OCI-LY3 (cell line): ENCODE measurements at regions not wholly inside any gene's neighbourhood (a gene's known extent, or its start where the extent isn't known, plus 50 kb on each side); places are given as distances from the start of the nearest gene placed in this dataset.

Experiments
- H2AFZ ChIP-seq: fragments of 200-600, 300-600 bp; shearing (Covaris generic); 2 replicates; pipeline ENCODE4 v1.6.0; 2014; ENCODE audit warnings: antibody characterized with exemption, low read depth, low read length
- H3K27ac ChIP-seq: fragments of 200-600, 300-600 bp; sonication (generic); 2 replicates; pipeline ENCODE4 v1.5.1; 2014; ENCODE audit warnings: mild to moderate bottlenecking, low read length, moderate library complexity, mixed read lengths
- H3K27me3 ChIP-seq: fragments of 200-600, 300-600 bp; sonication (generic); 2 replicates; pipeline ENCODE4 v1.6.1; 2014; ENCODE audit warnings: low read depth, low read length, mixed read lengths
- H3K36me3 ChIP-seq: fragments of 200-600, 300-600 bp; sonication (generic); replicated peaks from 2 replicates; pipeline ENCODE3; 2014; ENCODE audit warnings: low read depth, low read length, mixed read lengths
- H3K4me1 ChIP-seq: fragments of 300-600, 200-600 bp; sonication (generic); 2 replicates; pipeline ENCODE4 v1.6.1; 2014; ENCODE audit warnings: low read length, mixed read lengths
- H3K4me2 ChIP-seq: fragments of 200-600, 300-600 bp; sonication (generic); 2 replicates; pipeline ENCODE4 v1.6.1; 2014; ENCODE audit warnings: low read length, mixed read lengths
- H3K4me3 ChIP-seq: fragments of 300-600, 200-600 bp; sonication (generic); 2 replicates; pipeline ENCODE4 v1.5.1; 2014; ENCODE audit warnings: antibody characterized with exemption, mild to moderate bottlenecking, low read length, moderate library complexity
- H3K79me2 ChIP-seq: fragments of 300-600, 200-600 bp; shearing (Covaris generic); 2 replicates; pipeline ENCODE4 v1.6.1; 2014; ENCODE audit warnings: mild to moderate bottlenecking, low read length, mixed read lengths
- H3K9ac ChIP-seq: fragments of 300-600, 200-600 bp; shearing (Covaris generic); 2 replicates; pipeline ENCODE4 v1.6.0; 2014; ENCODE audit warnings: mild to moderate bottlenecking, low read length, moderate library complexity
- H3K9me3 ChIP-seq: fragments of 200-600, 300-600 bp; shearing (Covaris generic); 2 replicates; pipeline ENCODE4 v1.6.1; 2014; ENCODE audit warnings: low read length, mixed read lengths; ENCODE audit not compliant: insufficient read depth
- H4K20me1 ChIP-seq: fragments of 200-600, 300-600 bp; sonication (generic); 2 replicates; pipeline ENCODE4 v1.6.1; 2016; ENCODE audit warnings: low read length, mixed read lengths; ENCODE audit not compliant: insufficient read depth
- EZH2phosphoT487 ChIP-seq: fragments of 200-600 bp; shearing (Covaris generic); IDR thresholded peaks from 2 replicates; pipeline ENCODE4 v1.6.1; 2018; ENCODE audit warnings: antibody characterized with exemption, mixed run types, low read depth
- TF ChIP-seq, protein P1 (sequence below): fragments of 200-600, 300-600 bp; sonication (generic); IDR thresholded peaks from 2 replicates; pipeline ENCODE4 v1.5.1; 2014; ENCODE audit warnings: antibody characterized with exemption, low read length, low read depth

- Histone ChIP-seq H3K27me3 (peaks cover 43% of the 10 kb centered on the region), H3K9me3 (no peaks in the 10 kb centered on the region), H2AFZ (no peak overlapping the region), H4K20me1 (no peaks in the 10 kb centered on the region), H3K27ac (no peak overlapping the region), H3K4me2 (no peak overlapping the region), H3K36me3 (no peaks in the 10 kb centered on the region), H3K4me3 (no peak overlapping the region), H3K4me1 (peaks cover 12% of the 10 kb centered on the region), H3K9ac (no peak overlapping the region), H3K79me2 (no peaks in the 10 kb centered on the region)
- TF ChIP-seq, protein P1, sequence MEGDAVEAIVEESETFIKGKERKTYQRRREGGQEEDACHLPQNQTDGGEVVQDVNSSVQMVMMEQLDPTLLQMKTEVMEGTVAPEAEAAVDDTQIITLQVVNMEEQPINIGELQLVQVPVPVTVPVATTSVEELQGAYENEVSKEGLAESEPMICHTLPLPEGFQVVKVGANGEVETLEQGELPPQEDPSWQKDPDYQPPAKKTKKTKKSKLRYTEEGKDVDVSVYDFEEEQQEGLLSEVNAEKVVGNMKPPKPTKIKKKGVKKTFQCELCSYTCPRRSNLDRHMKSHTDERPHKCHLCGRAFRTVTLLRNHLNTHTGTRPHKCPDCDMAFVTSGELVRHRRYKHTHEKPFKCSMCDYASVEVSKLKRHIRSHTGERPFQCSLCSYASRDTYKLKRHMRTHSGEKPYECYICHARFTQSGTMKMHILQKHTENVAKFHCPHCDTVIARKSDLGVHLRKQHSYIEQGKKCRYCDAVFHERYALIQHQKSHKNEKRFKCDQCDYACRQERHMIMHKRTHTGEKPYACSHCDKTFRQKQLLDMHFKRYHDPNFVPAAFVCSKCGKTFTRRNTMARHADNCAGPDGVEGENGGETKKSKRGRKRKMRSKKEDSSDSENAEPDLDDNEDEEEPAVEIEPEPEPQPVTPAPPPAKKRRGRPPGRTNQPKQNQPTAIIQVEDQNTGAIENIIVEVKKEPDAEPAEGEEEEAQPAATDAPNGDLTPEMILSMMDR: no peak
- TF ChIP-seq EZH2phosphoT487: no peak
Measured at GRCh38 chr6:53408826-53409225, 60.1 kb upstream of the ELOVL5 start.

DNA sequence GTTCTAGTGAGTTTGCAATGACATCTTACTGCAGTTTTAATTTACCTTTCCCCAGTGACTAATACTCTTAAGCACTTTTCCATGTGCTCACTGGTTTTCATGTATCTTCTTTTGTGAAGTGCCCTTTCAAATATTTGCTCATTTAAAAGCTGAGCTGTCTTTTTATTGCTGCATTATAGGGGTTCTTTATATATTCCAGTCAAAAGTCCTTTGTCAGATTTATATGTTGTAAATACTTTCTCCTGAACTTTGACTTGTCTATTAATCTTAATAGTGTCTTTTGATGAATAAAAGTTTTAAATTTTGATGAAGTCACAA, 50.2 kb upstream of the ELOVL5 start:
- Histone ChIP-seq H3K27me3 (peaks cover 10% of the 10 kb centered on the region; the same call in 1 of the 2 replicates), H3K36me3 (no peaks in the 10 kb centered on the region), H3K4me1 (no peaks in the 10 kb centered on the region), H3K27ac (no peak overlapping the region), H3K79me2 (no peaks in the 10 kb centered on the region), H3K9me3 (no peaks in the 10 kb centered on the region), H3K4me3 (no peak overlapping the region), H3K9ac (no peak overlapping the region), H3K4me2 (no peak overlapping the region), H2AFZ (no peak overlapping the region), H4K20me1 (no peaks in the 10 kb centered on the region)
- no peak for TF ChIP-seq EZH2phosphoT487
- TF ChIP-seq, protein P1: no peak

GRCh38 chr6:53398247-53399026, 49.7 kb upstream of the ELOVL5 start:
- Histone ChIP-seq H3K9ac (no peak overlapping the region), H3K27ac (no peak overlapping the region), H3K4me2 (no peak overlapping the region), H3K9me3 (no peaks in the 10 kb centered on the region), H3K79me2 (no peaks in the 10 kb centered on the region), H3K36me3 (no peaks in the 10 kb centered on the region), H3K27me3 (peaks cover 10% of the 10 kb centered on the region; the same call in 1 of the 2 replicates), H3K4me1 (no peaks in the 10 kb centered on the region), H4K20me1 (no peaks in the 10 kb centered on the region), H3K4me3 (no peak overlapping the region), H2AFZ (no peak overlapping the region)
- no peak for TF ChIP-seq EZH2phosphoT487
- TF ChIP-seq, protein P1: no peak
